HCT116 (cell line): ENCODE measurements at regions not wholly inside any gene's neighbourhood (a gene's known extent, or its start where the extent isn't known, plus 50 kb on each side); places are given as distances from the start of the nearest gene placed in this dataset.
"Not testable (repeated sequence)": the region's sequence is repeated elsewhere in the genome, so short reads cannot be mapped to it uniquely, and the experiment has no call there.

Experiments
- ATAC-seq: fragments of 200-7000 bp; cut with Tn5 transposase; 2 replicates; pipeline ENCODE4 v1.9.1; 2020; ENCODE audit warnings: mild to moderate bottlenecking, moderate library complexity
- BruUV-seq: library from RNA; stranded (reverse); fragments of 400-500 nt; replicated peaks from 2 replicates; lab custom pipeline; 2021; lab: Mats Ljungman, UMichigan
- CTCF ChIA-PET: fragments of 300-600 bp; sonication (Branson Sonifier 250); formaldehyde crosslinking; loops from one replicate; lab custom pipeline; 2021; ENCODE audit warnings: antibody characterized with exemption; lab: Charles Lee
- POLR2A ChIA-PET: fragments of 300-600, 350-600 bp; sonication (Branson Sonifier 250); formaldehyde crosslinking; loops from one replicate; lab custom pipeline; 2021; ENCODE audit warnings: antibody characterized with exemption; lab: Charles Lee
- RAD21 ChIA-PET, 2 experiments: fragments of 300-600 bp; sonication (Branson Sonifier 250); formaldehyde crosslinking; loops; one replicate each; lab custom pipeline; 2023; ENCODE audit warnings: low total read pairs in 2 of 2; ENCODE audit not compliant: uncharacterized antibody in 2 of 2, unreplicated experiment in 2 of 2, low non-redundant PET in 1 of 2; lab: Charles Lee
- DNase-seq: peaks from one replicate; pipeline ENCODE4 v3.0.0-alpha.2; 2010; ENCODE audit warnings: low read depth, low spot score
- H2AFZ ChIP-seq: fragments of 200-600 bp; shearing (Covaris generic), sonication (generic); 2 replicates; pipeline ENCODE4 v1.6.1; 2017; ENCODE audit warnings: low read depth, mixed run types, mixed read lengths, antibody characterized with exemption, low read length; ENCODE audit not compliant: poor library complexity, severe bottlenecking
- H3K27ac ChIP-seq: 2 replicates; pipeline ENCODE4 v1.5.1; 2012; ENCODE audit warnings: low read depth, low read length
- H3K27me3 ChIP-seq: fragments of 200-600 bp; sonication (generic); 2 replicates; pipeline ENCODE4 v1.6.1; 2016; ENCODE audit warnings: mixed run types, low read length, mixed read lengths; ENCODE audit not compliant: insufficient read depth
- H3K36me3 ChIP-seq, 2 experiments: fragments of 200-500 bp in 1 of 2; fragments of 200-600 bp in 1 of 2; sonication (Bioruptor generic) in 1 of 2; sonication (generic) in 1 of 2; 2 replicates each; pipeline versions ENCODE4 v1.5.1 to v1.6.1; 2014 to 2016; ENCODE audit warnings: low read length in 2 of 2, inconsistent platforms in 1 of 2, mixed read lengths in 1 of 2, mixed run types in 1 of 2; ENCODE audit not compliant: insufficient read depth in 2 of 2, control insufficient read depth in 1 of 2
- H3K4me1 ChIP-seq, 2 experiments: fragments of 200-600 bp in 1 of 2; sonication (generic) in 1 of 2; 2 replicates each; pipeline versions ENCODE4 v1.5.1 to v1.6.1; 2012 to 2017; ENCODE audit warnings: low read length in 2 of 2, inconsistent platforms in 1 of 2, mild to moderate bottlenecking in 1 of 2, mixed read lengths in 1 of 2, mixed run types in 1 of 2, moderate library complexity in 1 of 2; ENCODE audit not compliant: insufficient read depth in 2 of 2, control insufficient read depth in 1 of 2
- H3K4me2 ChIP-seq: fragments of 200-600 bp; sonication (generic); 2 replicates; pipeline ENCODE4 v1.6.1; 2017; ENCODE audit warnings: mixed run types, low read length, mixed read lengths
- H3K4me3 ChIP-seq, 2 experiments: fragments of 200-600 bp in 1 of 2; sonication (generic) in 1 of 2; replicated peaks in 1 of 2; 2 replicates each; pipeline ENCODE4 v1.5.1; 2011 to 2016; ENCODE audit warnings: low read length in 2 of 2, control low read depth in 1 of 2, low read depth in 1 of 2, mild to moderate bottlenecking in 1 of 2, mixed read lengths in 1 of 2, mixed run types in 1 of 2
- H3K79me2 ChIP-seq: fragments of 200-600 bp; sonication (generic); 2 replicates; pipeline ENCODE4 v1.6.1; 2017; ENCODE audit warnings: mild to moderate bottlenecking, mixed run types, low read length, moderate library complexity, mixed read lengths; ENCODE audit not compliant: insufficient read depth
- H3K9ac ChIP-seq: fragments of 200-600 bp; sonication (generic); 2 replicates; pipeline ENCODE4 v1.6.1; 2016; ENCODE audit warnings: low read length, mixed read lengths
- H3K9me2 ChIP-seq: fragments of 200-600 bp; sonication (generic), shearing (Covaris generic); 2 replicates; pipeline ENCODE4 v1.6.1; 2017; ENCODE audit warnings: mixed run types, mild to moderate bottlenecking, moderate library complexity; ENCODE audit not compliant: insufficient read depth
- H3K9me3 ChIP-seq, 2 experiments: fragments of 200-500 bp in 1 of 2; fragments of 200-600 bp in 1 of 2; sonication (Bioruptor generic) in 1 of 2; sonication (generic) in 1 of 2; 2 replicates each; pipeline ENCODE4 v1.6.1; 2014 to 2017; ENCODE audit warnings: low read length in 2 of 2, mixed read lengths in 2 of 2, inconsistent platforms in 1 of 2, low read depth in 1 of 2, mild to moderate bottlenecking in 1 of 2, mixed run types in 1 of 2, moderate library complexity in 1 of 2; ENCODE audit not compliant: control insufficient read depth in 1 of 2, insufficient read depth in 1 of 2
- H4K20me1 ChIP-seq: fragments of 200-600 bp; sonication (generic), shearing (Covaris generic); 2 replicates; pipeline ENCODE4 v1.6.1; 2017; ENCODE audit warnings: mixed run types, mild to moderate bottlenecking, moderate library complexity; ENCODE audit not compliant: insufficient read depth
- intact Hi-C: fragments of 100-400 bp; cut with micrococcal nuclease; formaldehyde crosslinking; loops from 2 replicates; pipeline ENCODE4 v1.10.0; 2022

DNA sequence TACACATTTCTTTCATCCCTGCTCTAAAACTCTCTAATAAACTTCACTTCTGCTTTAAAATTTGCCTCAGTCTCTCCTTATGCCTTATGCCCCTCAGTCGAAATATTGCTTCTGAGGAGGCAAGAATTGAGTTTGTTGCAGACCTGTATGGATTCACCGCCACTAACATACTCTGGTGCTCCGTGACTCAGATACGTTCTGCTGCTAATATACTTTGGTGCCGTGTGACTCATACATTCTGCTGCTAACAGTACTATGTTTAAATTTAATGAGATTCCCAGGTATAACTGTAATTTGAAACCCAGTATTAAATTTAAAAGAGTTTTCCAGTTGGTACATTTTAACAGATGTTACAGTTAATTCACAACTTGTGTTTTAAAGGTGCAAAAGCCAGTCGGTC lies 82.0 kb upstream of the TGIF2LX start:
- intact Hi-C loops, RAD21 ChIA-PET, H3K4me3 ChIP-seq, ATAC-seq, H3K9ac ChIP-seq, H3K79me2 ChIP-seq, BruUV-seq, H4K20me1 ChIP-seq, POLR2A ChIA-PET, H3K27ac ChIP-seq, H2AFZ ChIP-seq, H3K4me1 ChIP-seq, H3K9me2 ChIP-seq, H3K27me3 ChIP-seq, DNase-seq, CTCF ChIA-PET, H3K9me3 ChIP-seq, H3K36me3 ChIP-seq, H3K4me2 ChIP-seq: not testable (repeated sequence)

GRCh38 chrX:89871662-89872061 lies 50.0 kb upstream of the TGIF2LX start:
- H2AFZ ChIP-seq, H3K27me3 ChIP-seq, H3K4me1 ChIP-seq, H3K9me2 ChIP-seq, H3K79me2 ChIP-seq, DNase-seq, H3K9ac ChIP-seq, H3K9me3 ChIP-seq, CTCF ChIA-PET, H3K4me3 ChIP-seq, H4K20me1 ChIP-seq, H3K4me2 ChIP-seq, BruUV-seq, POLR2A ChIA-PET, H3K36me3 ChIP-seq, RAD21 ChIA-PET, ATAC-seq, intact Hi-C loops, H3K27ac ChIP-seq: not testable (repeated sequence)
